IMR-90 (cell line): ENCODE measurements at regions not wholly inside any gene's neighbourhood (a gene's known extent, or its start where the extent isn't known, plus 50 kb on each side); places are given as distances from the start of the nearest gene placed in this dataset.

Experiments used
- ATAC-seq: fragments of 200-7000 bp; cut with Tn5 transposase; 2 replicates; pipeline ENCODE4 v1.9.1; 2020; ENCODE audit warnings: low read depth, mild to moderate bottlenecking, moderate library complexity
- BruUV-seq: library from RNA; stranded (reverse); fragments of 400-500 nt; replicated peaks from 2 replicates; lab custom pipeline; 2021; lab: Mats Ljungman, UMichigan
- CTCF ChIA-PET: fragments of 300-600 bp; formaldehyde crosslinking; extraction: SDS; loops from one replicate; lab custom pipeline; 2021; ENCODE audit warnings: antibody characterized with exemption; lab: Yijun Ruan, JAX
- POLR2A ChIA-PET: fragments of 300-600 bp; sonication (Branson Sonifier 250); formaldehyde crosslinking; loops from one replicate; lab custom pipeline; 2022; ENCODE audit warnings: antibody characterized with exemption; ENCODE audit not compliant: unreplicated experiment; lab: Charles Lee
- DNase-seq: peaks from one replicate; pipeline ENCODE4 v3.0.0; 2013
- H2AFZ ChIP-seq: replicated peaks from 2 replicates; pipeline ENCODE3; 2013; ENCODE audit warnings: low read length, mild to moderate bottlenecking; ENCODE audit not compliant: poor library complexity
- H2AK5ac ChIP-seq: 2 replicates; pipeline ENCODE4 v1.6.1; 2013; ENCODE audit warnings: low read depth, low read length, inconsistent platforms
- H2AK9ac ChIP-seq: replicated peaks from 2 replicates; pipeline ENCODE3; 2013; ENCODE audit warnings: mild to moderate bottlenecking, low read depth, low read length, moderate library complexity; ENCODE audit not compliant: poor library complexity
- H2BK120ac ChIP-seq: 2 replicates; pipeline ENCODE4 v1.6.1; 2013; ENCODE audit warnings: low read depth, low read length, inconsistent platforms
- H2BK15ac ChIP-seq: 3 replicates; pipeline ENCODE4 v1.6.1; 2013; ENCODE audit warnings: low read depth, low read length, inconsistent platforms
- H2BK20ac ChIP-seq: 2 replicates; pipeline ENCODE4 v1.6.1; 2013; ENCODE audit warnings: low read depth, mild to moderate bottlenecking, inconsistent platforms, low read length, moderate library complexity
- H2BK5ac ChIP-seq: 2 replicates; pipeline ENCODE4 v1.6.1; 2013; ENCODE audit warnings: mild to moderate bottlenecking, low read depth, low read length, inconsistent platforms; ENCODE audit not compliant: poor library complexity, severe bottlenecking
- H3K14ac ChIP-seq: replicated peaks from 2 replicates; pipeline ENCODE4 v1.6.1; 2013; ENCODE audit warnings: low read depth, low read length, inconsistent platforms
- H3K18ac ChIP-seq: 2 replicates; pipeline ENCODE4 v1.6.1; 2013; ENCODE audit warnings: low read depth, low read length, control low read depth
- H3K23ac ChIP-seq: 2 replicates; pipeline ENCODE4 v1.6.1; 2013; ENCODE audit warnings: low read depth, low read length, inconsistent platforms
- H3K27ac ChIP-seq: 2 replicates; pipeline ENCODE4 v1.5.1; 2013; ENCODE audit warnings: mild to moderate bottlenecking, control low read depth, low read length; ENCODE audit not compliant: insufficient read depth
- H3K27me3 ChIP-seq: 2 replicates; pipeline ENCODE4 v1.6.1; 2013; ENCODE audit warnings: low read length; ENCODE audit not compliant: control insufficient read depth, insufficient read depth
- H3K36me3 ChIP-seq: 2 replicates; pipeline ENCODE4 v1.6.1; 2013; ENCODE audit warnings: low read length, mixed read lengths; ENCODE audit not compliant: control insufficient read depth, insufficient read depth
- H3K4ac ChIP-seq: 2 replicates; pipeline ENCODE4 v1.6.1; 2013; ENCODE audit warnings: low read depth, low read length, inconsistent platforms
- H3K4me1 ChIP-seq: 2 replicates; pipeline ENCODE4 v1.6.1; 2013; ENCODE audit warnings: low read length, mixed read lengths; ENCODE audit not compliant: control insufficient read depth, insufficient read depth
- H3K4me2 ChIP-seq: 2 replicates; pipeline ENCODE4 v1.6.1; 2013; ENCODE audit warnings: low read depth, mild to moderate bottlenecking, control low read depth, low read length, moderate library complexity
- H3K4me3 ChIP-seq: 2 replicates; pipeline ENCODE4 v1.5.1; 2013; ENCODE audit warnings: low read depth, mild to moderate bottlenecking, control low read depth, low read length, moderate library complexity; ENCODE audit not compliant: insufficient read depth
- H3K56ac ChIP-seq: 2 replicates; pipeline ENCODE4 v1.6.1; 2013; ENCODE audit warnings: low read length, inconsistent platforms; ENCODE audit not compliant: insufficient read depth; ENCODE audit errors: extremely low read depth
- H3K79me1 ChIP-seq, 2 experiments: 2 replicates each; pipeline ENCODE4 v1.6.1; 2013; ENCODE audit warnings: low read length in 2 of 2, inconsistent platforms in 1 of 2, low read depth in 1 of 2
- H3K9ac ChIP-seq: 2 replicates; pipeline ENCODE4 v1.6.1; 2013; ENCODE audit warnings: low read depth, low read length, control low read depth
- H3K9me1 ChIP-seq: 2 replicates; pipeline ENCODE4 v1.6.1; 2013; ENCODE audit warnings: low read length, inconsistent platforms; ENCODE audit not compliant: insufficient read depth
- H3K9me3 ChIP-seq: 2 replicates; pipeline ENCODE4 v1.6.1; 2013; ENCODE audit warnings: low read length; ENCODE audit not compliant: control insufficient read depth, insufficient read depth
- H4K20me1 ChIP-seq: 2 replicates; pipeline ENCODE4 v1.6.1; 2013; ENCODE audit warnings: low read length, inconsistent platforms; ENCODE audit not compliant: insufficient read depth
- H4K5ac ChIP-seq: 2 replicates; pipeline ENCODE4 v1.6.1; 2013; ENCODE audit warnings: mild to moderate bottlenecking, low read depth, low read length, control low read depth
- H4K8ac ChIP-seq, 2 experiments: 2 replicates each; pipeline ENCODE4 v1.6.1; 2013; ENCODE audit warnings: low read depth in 2 of 2, low read length in 2 of 2, control low read depth in 1 of 2, inconsistent platforms in 1 of 2
- H4K91ac ChIP-seq: 2 replicates; pipeline ENCODE4 v1.6.1; 2013; ENCODE audit warnings: low read depth, low read length, inconsistent platforms; ENCODE audit not compliant: insufficient read depth
- BHLHE40 ChIP-seq: fragments of 150-350 bp; IDR thresholded peaks from 2 replicates; pipeline ENCODE4 v1.6.1; 2016; ENCODE audit warnings: mild to moderate bottlenecking, low read depth, low read length
- CEBPB ChIP-seq: IDR thresholded peaks from 2 replicates; pipeline ENCODE4 v1.6.1; 2012; ENCODE audit warnings: low read depth, low read length, improper control_type of control experiment
- CHD1 ChIP-seq: IDR thresholded peaks from 2 replicates; pipeline ENCODE4 v1.6.1; 2012; ENCODE audit warnings: low read depth, low read length, improper control_type of control experiment
- FOS ChIP-seq: fragments of 150-350 bp; IDR thresholded peaks from 2 replicates; pipeline ENCODE4 v1.6.1; 2016; ENCODE audit warnings: low read depth, low read length
- MAFK ChIP-seq: IDR thresholded peaks from 2 replicates; pipeline ENCODE4 v1.6.1; 2012; ENCODE audit warnings: low read depth, low read length, improper control_type of control experiment
- MAZ ChIP-seq: IDR thresholded peaks from 2 replicates; pipeline ENCODE4 v1.6.1; 2012; ENCODE audit warnings: low read depth, mild to moderate bottlenecking, low read length, improper control_type of control experiment, moderate library complexity, borderline replicate concordance
- MXI1 ChIP-seq: IDR thresholded peaks from 2 replicates; pipeline ENCODE4 v1.6.1; 2012; ENCODE audit warnings: low read depth, mild to moderate bottlenecking, low read length, moderate library complexity, borderline replicate concordance
- NFE2L2 ChIP-seq: fragments of 150-350 bp; IDR thresholded peaks from 2 replicates; pipeline ENCODE4 v1.6.1; 2016; ENCODE audit warnings: low read depth, mild to moderate bottlenecking, low read length
- POLR2A ChIP-seq: IDR thresholded peaks from 2 replicates; pipeline ENCODE4 v1.6.1; 2012; ENCODE audit warnings: mild to moderate bottlenecking, low read depth, low read length
- RAD21 ChIP-seq: IDR thresholded peaks from 2 replicates; pipeline ENCODE4 v1.6.1; 2012; ENCODE audit warnings: low read length, improper control_type of control experiment
- RCOR1 ChIP-seq: IDR thresholded peaks from 2 replicates; pipeline ENCODE4 v1.6.1; 2012; ENCODE audit warnings: mild to moderate bottlenecking, low read length, improper control_type of control experiment; ENCODE audit not compliant: insufficient replicate concordance
- RFX5 ChIP-seq: IDR thresholded peaks from 2 replicates; pipeline ENCODE4 v1.8.0; 2012; ENCODE audit warnings: low read depth, mild to moderate bottlenecking, low read length, moderate library complexity
- SMC3 ChIP-seq: fragments of 150-350 bp; IDR thresholded peaks from 2 replicates; pipeline ENCODE4 v1.6.1; 2016; ENCODE audit warnings: low read depth, mild to moderate bottlenecking, antibody characterized with exemption, low read length, moderate library complexity
- WGBS, 2 experiments: methylation state at CpG; one replicate each; pipeline versions ENCODE4 v1.1.5 to v1.1.7; 2013; ENCODE audit warnings: missing lambda C conversion rate in 2 of 2; ENCODE audit not compliant: insufficient read length in 1 of 2; ENCODE audit errors: extremely low coverage in 2 of 2; 5-methylcytosine and 5-hydroxymethylcytosine counted together
- dilution Hi-C: fragments of 300-500 bp; cut with HindIII; formaldehyde crosslinking; loops from one replicate; pipeline ENCODE4 v1.14.3; 2018; ENCODE audit warnings: low sequenced_read_pairs; ENCODE audit not compliant: unreplicated experiment
- in situ Hi-C: fragments of 300-500 bp; cut with MboI; formaldehyde crosslinking; loops from 3 replicates; pipeline ENCODE4 v1.14.3; 2019; ENCODE audit warnings: low sequenced_read_pairs, inconsistent platforms, mixed read lengths
- intact Hi-C: fragments of 100-400 bp; cut with micrococcal nuclease; formaldehyde crosslinking; loops from 2 replicates; pipeline ENCODE4 v1.10.0; 2022
- TF ChIP-seq, protein P1 (sequence below): conservative IDR thresholded peaks from 2 replicates; pipeline ENCODE4 v1.5.1; 2012; ENCODE audit warnings: mild to moderate bottlenecking, low read depth, low read length, improper control_type of control experiment
- TF ChIP-seq, protein P2 (sequence below): fragments of 150-350 bp; IDR thresholded peaks from 2 replicates; pipeline ENCODE4 v1.6.1; 2016; ENCODE audit warnings: low read depth, mild to moderate bottlenecking, low read length, moderate library complexity, borderline replicate concordance
- TF ChIP-seq, protein P3 (sequence below): fragments of 150-350 bp; IDR thresholded peaks from 2 replicates; pipeline ENCODE4 v1.6.1; 2017; ENCODE audit warnings: mild to moderate bottlenecking, antibody characterized with exemption, low read length, low read depth

DNA sequence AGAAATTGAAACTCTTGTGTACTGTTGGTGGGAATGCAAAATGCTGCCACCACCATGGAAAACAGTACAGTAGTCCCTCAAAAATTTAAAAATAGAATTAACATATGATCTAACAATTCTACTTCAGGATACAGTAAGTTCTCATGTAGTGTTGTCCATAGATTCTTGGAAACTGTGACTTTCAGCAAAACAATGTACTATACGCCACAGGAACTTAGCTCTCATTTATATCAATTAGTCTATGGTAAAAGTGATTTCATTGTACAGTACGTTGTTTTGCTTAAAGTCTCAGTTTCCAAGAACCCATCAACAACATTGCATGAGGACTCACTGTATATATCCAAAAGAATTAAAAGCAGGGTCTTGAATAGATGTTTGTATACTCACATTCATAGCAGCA is 233.5 kb upstream of the GAS1 start:
- no peaks in the 10 kb centered on the region for H3K27me3 ChIP-seq
- no peak overlapping the region for H2AK9ac ChIP-seq
- no peak overlapping the region for H3K14ac ChIP-seq
- H3K9me3 ChIP-seq: no peaks in the 10 kb centered on the region; the same call in 1 of the 2 replicates
- CTCF ChIA-PET: no interaction called here
- peaks cover 9% of the 10 kb centered on the region for H3K4me1 ChIP-seq
- no peak overlapping the region for H4K91ac ChIP-seq
- H3K79me1 ChIP-seq: no peaks in the 10 kb centered on the region
- DNase-seq (no peak), ATAC-seq (no peak)
- in situ Hi-C loops (no loop called here), intact Hi-C loops (no loop called here), dilution Hi-C loops (no loop called here)
- H3K4ac ChIP-seq: no peak overlapping the region
- no peak overlapping the region for H2BK5ac ChIP-seq
- H3K9me1 ChIP-seq: peaks cover 6% of the 10 kb centered on the region; the same call in 1 of the 2 replicates
- no peak overlapping the region for H2BK120ac ChIP-seq
- no peak overlapping the region for H4K8ac ChIP-seq
- H3K4me3 ChIP-seq: no peak overlapping the region
- H3K23ac ChIP-seq: no peak overlapping the region
- H3K36me3 ChIP-seq: no peaks in the 10 kb centered on the region
- WGBS, 2 experiments: no CpG with 5 or more reads among the region's 2 CpGs
- H4K20me1 ChIP-seq: no peaks in the 10 kb centered on the region
- H3K56ac ChIP-seq: no peak overlapping the region
- H4K5ac ChIP-seq: no peak overlapping the region
- POLR2A ChIA-PET: interaction anchor here (0.6 kb wide), 1 partner anchor 56 kb away, joined by 3 read pairs; no protein-coding TSS in a partner anchor
- no peak for TF ChIP-seq BHLHE40
- no peak for TF ChIP-seq RCOR1
- TF ChIP-seq RFX5: no peak
- no peak for TF ChIP-seq NFE2L2
- TF ChIP-seq CEBPB: no peak
- TF ChIP-seq MAZ: no peak
- TF ChIP-seq MXI1: no peak
- TF ChIP-seq, protein P1, sequence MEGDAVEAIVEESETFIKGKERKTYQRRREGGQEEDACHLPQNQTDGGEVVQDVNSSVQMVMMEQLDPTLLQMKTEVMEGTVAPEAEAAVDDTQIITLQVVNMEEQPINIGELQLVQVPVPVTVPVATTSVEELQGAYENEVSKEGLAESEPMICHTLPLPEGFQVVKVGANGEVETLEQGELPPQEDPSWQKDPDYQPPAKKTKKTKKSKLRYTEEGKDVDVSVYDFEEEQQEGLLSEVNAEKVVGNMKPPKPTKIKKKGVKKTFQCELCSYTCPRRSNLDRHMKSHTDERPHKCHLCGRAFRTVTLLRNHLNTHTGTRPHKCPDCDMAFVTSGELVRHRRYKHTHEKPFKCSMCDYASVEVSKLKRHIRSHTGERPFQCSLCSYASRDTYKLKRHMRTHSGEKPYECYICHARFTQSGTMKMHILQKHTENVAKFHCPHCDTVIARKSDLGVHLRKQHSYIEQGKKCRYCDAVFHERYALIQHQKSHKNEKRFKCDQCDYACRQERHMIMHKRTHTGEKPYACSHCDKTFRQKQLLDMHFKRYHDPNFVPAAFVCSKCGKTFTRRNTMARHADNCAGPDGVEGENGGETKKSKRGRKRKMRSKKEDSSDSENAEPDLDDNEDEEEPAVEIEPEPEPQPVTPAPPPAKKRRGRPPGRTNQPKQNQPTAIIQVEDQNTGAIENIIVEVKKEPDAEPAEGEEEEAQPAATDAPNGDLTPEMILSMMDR: no peak
- no peak for TF ChIP-seq MAFK
- TF ChIP-seq POLR2A: no peak
- TF ChIP-seq RAD21: no peak
- TF ChIP-seq SMC3: no peak
- no peak for TF ChIP-seq CHD1
- TF ChIP-seq, protein P2, sequence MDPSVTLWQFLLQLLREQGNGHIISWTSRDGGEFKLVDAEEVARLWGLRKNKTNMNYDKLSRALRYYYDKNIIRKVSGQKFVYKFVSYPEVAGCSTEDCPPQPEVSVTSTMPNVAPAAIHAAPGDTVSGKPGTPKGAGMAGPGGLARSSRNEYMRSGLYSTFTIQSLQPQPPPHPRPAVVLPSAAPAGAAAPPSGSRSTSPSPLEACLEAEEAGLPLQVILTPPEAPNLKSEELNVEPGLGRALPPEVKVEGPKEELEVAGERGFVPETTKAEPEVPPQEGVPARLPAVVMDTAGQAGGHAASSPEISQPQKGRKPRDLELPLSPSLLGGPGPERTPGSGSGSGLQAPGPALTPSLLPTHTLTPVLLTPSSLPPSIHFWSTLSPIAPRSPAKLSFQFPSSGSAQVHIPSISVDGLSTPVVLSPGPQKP: no peak
- TF ChIP-seq, protein P3, sequence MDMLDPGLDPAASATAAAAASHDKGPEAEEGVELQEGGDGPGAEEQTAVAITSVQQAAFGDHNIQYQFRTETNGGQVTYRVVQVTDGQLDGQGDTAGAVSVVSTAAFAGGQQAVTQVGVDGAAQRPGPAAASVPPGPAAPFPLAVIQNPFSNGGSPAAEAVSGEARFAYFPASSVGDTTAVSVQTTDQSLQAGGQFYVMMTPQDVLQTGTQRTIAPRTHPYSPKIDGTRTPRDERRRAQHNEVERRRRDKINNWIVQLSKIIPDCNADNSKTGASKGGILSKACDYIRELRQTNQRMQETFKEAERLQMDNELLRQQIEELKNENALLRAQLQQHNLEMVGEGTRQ: no peak
- no peak for TF ChIP-seq FOS
- H3K4me2 ChIP-seq: no peak overlapping the region
- H3K9ac ChIP-seq: no peak overlapping the region
- H2AFZ ChIP-seq: no peak overlapping the region
- H3K27ac ChIP-seq: no peak overlapping the region
- no TSS peak for BruUV-seq
- no peak overlapping the region for H2BK15ac ChIP-seq
- no peak overlapping the region; the same call in 1 of the 2 replicates for H3K18ac ChIP-seq
- no peak overlapping the region for H2BK20ac ChIP-seq
- H2AK5ac ChIP-seq: no peak overlapping the region
